GM12878 (cell line): ENCODE measurements at regions not wholly inside any gene's neighbourhood (a gene's known extent, or its start where the extent isn't known, plus 50 kb on each side); places are given as distances from the start of the nearest gene placed in this dataset.
A peak's percentile ranks its signal among the peaks of the same experiment; 100 is the strongest.

Source experiments
- ATAC-seq: fragments of 200-7000 bp; cut with Tn5 transposase; 3 replicates; pipeline ENCODE4 v1.9.1; 2020; ENCODE audit warnings: mild to moderate bottlenecking, moderate library complexity
- BruUV-seq: library from RNA; stranded (reverse); fragments of 400-500 nt; replicated peaks from 2 replicates; lab custom pipeline; 2021; lab: Mats Ljungman, UMichigan
- CTCF ChIA-PET: fragments of 300-600 bp; sonication (Branson Sonifier 250); formaldehyde crosslinking; extraction: SDS; loops from one replicate; lab custom pipeline; 2021; ENCODE audit warnings: inconsistent platforms; lab: Yijun Ruan, JAX
- POLR2A ChIA-PET: fragments of 350-600 bp; formaldehyde crosslinking; extraction: SDS; loops from one replicate; lab custom pipeline; 2021; ENCODE audit warnings: inconsistent platforms; lab: Charles Lee
- RAD21 ChIA-PET: fragments of 300-600 bp; sonication (Branson Sonifier 250); formaldehyde crosslinking; loops from one replicate; lab custom pipeline; 2023; ENCODE audit warnings: antibody characterized with exemption; ENCODE audit not compliant: unreplicated experiment; lab: Charles Lee
- SMC1A ChIA-PET: fragments of 300-600 bp; sonication (Branson Sonifier 250); formaldehyde crosslinking; loops from one replicate; lab custom pipeline; 2023; ENCODE audit not compliant: unreplicated experiment, uncharacterized antibody; lab: Charles Lee
- DNase-seq: peaks from one replicate; pipeline ENCODE4 v3.0.0-alpha.2; 2011; ENCODE audit warnings: low read depth, low spot score
- FAIRE-seq: peaks from 3 replicates; lab custom pipeline; 2011; peaks lifted over from hg19 to GRCh38; lab: Jason Lieb, UNC
- H2AFZ ChIP-seq: 2 replicates; pipeline ENCODE4 v1.6.0; 2011; ENCODE audit warnings: low read depth, low read length, control low read depth; ENCODE audit not compliant: control insufficient read depth
- H3K27ac ChIP-seq: 2 replicates; pipeline ENCODE4 v1.5.1; 2011; ENCODE audit warnings: control low read depth; ENCODE audit not compliant: control insufficient read depth, insufficient read depth
- H3K27me3 ChIP-seq, 2 experiments: replicated peaks in 1 of 2; 2 replicates each; pipeline versions ENCODE4 v1.6.0 to v1.6.1; 2011; ENCODE audit warnings: low read length in 1 of 2; ENCODE audit not compliant: control insufficient read depth in 2 of 2, insufficient read depth in 2 of 2
- H3K36me3 ChIP-seq, 2 experiments: 2 replicates each; pipeline ENCODE4 v1.5.1; 2011; ENCODE audit warnings: low read length in 1 of 2; ENCODE audit not compliant: control insufficient read depth in 2 of 2, insufficient read depth in 2 of 2
- H3K4me1 ChIP-seq: 2 replicates; pipeline ENCODE4 v1.6.1; 2011; ENCODE audit warnings: mild to moderate bottlenecking, low read length, moderate library complexity, mixed read lengths; ENCODE audit not compliant: control insufficient read depth, insufficient read depth
- H3K4me2 ChIP-seq: 2 replicates; pipeline ENCODE4 v1.6.0; 2011; ENCODE audit warnings: control low read depth; ENCODE audit not compliant: control insufficient read depth, insufficient read depth
- H3K4me3 ChIP-seq: fragments of 200-600 bp; sonication (generic); 2 replicates; pipeline ENCODE4 v1.5.1; 2016
- H3K79me2 ChIP-seq: 2 replicates; pipeline ENCODE4 v1.6.0; 2011; ENCODE audit warnings: low read length; ENCODE audit not compliant: control insufficient read depth, insufficient read depth
- H3K9ac ChIP-seq: 2 replicates; pipeline ENCODE4 v1.8.0; 2011; ENCODE audit warnings: low read length, control low read depth, mixed read lengths; ENCODE audit not compliant: control insufficient read depth, insufficient read depth
- H3K9me3 ChIP-seq: replicated peaks from 3 replicates; pipeline ENCODE4 v1.5.1; 2011; ENCODE audit warnings: mild to moderate bottlenecking, low read length; ENCODE audit not compliant: control insufficient read depth, insufficient read depth
- H4K20me1 ChIP-seq: 2 replicates; pipeline ENCODE4 v1.6.0; 2011; ENCODE audit not compliant: control insufficient read depth, insufficient read depth
- CEBPB ChIP-seq, 2 experiments: fragments of 150-350 bp in 1 of 2; IDR thresholded peaks; 2 replicates each; pipeline ENCODE4 v1.6.1; 2012 to 2014; ENCODE audit warnings: low read depth in 2 of 2, low read length in 2 of 2, borderline replicate concordance in 1 of 2, inconsistent platforms in 1 of 2
- EP300 ChIP-seq, 2 experiments: fragments of 150-350 bp in 1 of 2; IDR thresholded peaks; 2 replicates each; pipeline ENCODE4 v1.6.1; 2011 to 2012; ENCODE audit warnings: low read depth in 2 of 2, low read length in 2 of 2, borderline replicate concordance in 1 of 2, improper control_type of control experiment in 1 of 2, inconsistent platforms in 1 of 2; ENCODE audit not compliant: control insufficient read depth in 1 of 2
- ETV6 ChIP-seq, 2 experiments: fragments of 450-650 bp in 1 of 2; IDR thresholded peaks in 1 of 2; conservative IDR thresholded peaks in 1 of 2; 2 replicates each; pipeline ENCODE4 v1.6.1; 2014; ENCODE audit warnings: antibody characterized with exemption in 1 of 2, borderline replicate concordance in 1 of 2, low read depth in 1 of 2, mild to moderate bottlenecking in 1 of 2, moderate library complexity in 1 of 2
- HDGF ChIP-seq: fragments of 450-650 bp; IDR thresholded peaks from 2 replicates; pipeline ENCODE4 v1.6.1; 2016; ENCODE audit warnings: antibody characterized with exemption
- IKZF2 ChIP-seq, 2 experiments: fragments of 450-650 bp; IDR thresholded peaks; 2 replicates each; pipeline ENCODE4 v1.6.1; 2017; ENCODE audit warnings: mild to moderate bottlenecking in 2 of 2, moderate library complexity in 2 of 2
- MTA2 ChIP-seq: fragments of 450-650 bp; IDR thresholded peaks from 2 replicates; pipeline ENCODE4 v1.6.1; 2016; ENCODE audit warnings: low read depth, mild to moderate bottlenecking, moderate library complexity
- NR2C1 ChIP-seq: fragments of 450-650 bp; IDR thresholded peaks from 2 replicates; pipeline ENCODE4 v1.6.1; 2017; ENCODE audit warnings: antibody characterized with exemption, mild to moderate bottlenecking, moderate library complexity
- TCF7 ChIP-seq: IDR thresholded peaks from 2 replicates; pipeline ENCODE4 v1.6.1; 2014; ENCODE audit warnings: antibody characterized with exemption, borderline replicate concordance
- ZBED1 ChIP-seq: IDR thresholded peaks from 2 replicates; pipeline ENCODE4 v1.6.1; 2016; ENCODE audit warnings: borderline replicate concordance
- WGBS: methylation state at CpG from one replicate; pipeline ENCODE4 v1.1.6; 2016; ENCODE audit warnings: low lambda C conversion rate; ENCODE audit not compliant: insufficient replicate concordance, insufficient coverage; ENCODE audit errors: missing lambda C conversion rate; 5-methylcytosine and 5-hydroxymethylcytosine counted together
- in situ Hi-C: fragments of 300-500 bp; cut with MboI; formaldehyde crosslinking; loops from 9 replicates; pipeline ENCODE4 v1.14.3; 2018; ENCODE audit warnings: mixed read lengths
- intact Hi-C: fragments of 100-400 bp; cut with micrococcal nuclease; formaldehyde crosslinking; loops from one replicate; pipeline ENCODE4 v1.14.2; 2022; ENCODE audit not compliant: unreplicated experiment
- TF ChIP-seq, protein P1 (sequence below): IDR thresholded peaks from 2 replicates; pipeline ENCODE4 v1.6.1; 2011; ENCODE audit warnings: mild to moderate bottlenecking, low read depth, low read length, moderate library complexity; ENCODE audit not compliant: insufficient replicate concordance
- TF ChIP-seq, protein P2 (sequence below): fragments of 450-650 bp; IDR thresholded peaks from 2 replicates; pipeline ENCODE4 v1.6.1; 2017; ENCODE audit warnings: mild to moderate bottlenecking, moderate library complexity
- TF ChIP-seq, protein P3 (sequence below): fragments of 450-650 bp; IDR thresholded peaks from 2 replicates; pipeline ENCODE4 v1.6.1; 2016; ENCODE audit warnings: mild to moderate bottlenecking, moderate library complexity, borderline replicate concordance

DNA sequence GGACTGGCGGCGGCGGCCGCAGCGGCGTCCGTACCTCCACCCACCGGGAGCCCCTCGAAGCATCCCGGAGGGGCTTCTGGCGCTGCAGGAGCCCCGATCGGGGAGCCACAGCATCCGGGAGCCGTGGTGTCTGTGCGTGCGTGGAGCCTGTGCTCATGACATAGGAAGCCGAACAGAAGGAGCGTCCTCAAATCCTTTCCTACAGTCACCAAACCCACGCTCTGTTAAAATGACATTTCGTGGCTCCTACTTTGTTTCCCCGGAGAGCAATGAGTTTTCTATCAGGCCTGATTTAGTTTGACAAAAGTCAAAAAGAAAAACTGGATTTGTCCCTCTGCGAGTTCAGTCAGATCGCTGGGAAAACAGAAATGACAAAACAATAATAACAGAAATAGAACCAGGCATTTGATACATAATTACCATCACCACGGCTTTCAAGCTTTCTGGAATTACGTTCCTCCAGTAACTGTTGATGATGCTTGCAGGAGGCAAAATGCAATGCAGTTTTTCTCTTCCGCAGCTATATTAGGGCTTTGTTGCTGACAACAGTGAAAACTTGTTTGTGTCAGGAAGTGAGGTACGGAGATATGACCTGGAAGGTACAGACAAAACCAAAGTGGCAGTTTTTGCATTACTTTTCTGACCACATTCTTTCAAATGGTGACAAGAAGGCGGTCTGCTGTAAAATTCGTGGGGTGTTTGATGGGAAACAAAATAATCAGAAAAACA lies 219.3 kb upstream of the MKLN1 start:
- ChIA-PET POLR2A (interaction anchor here (1.0 to 8.6 kb wide), 6 partner anchors 15 to 903 kb away, joined by 3 to 110 read pairs (median 4); partner anchors contain the start of genes MKLN1 and TMEM209), SMC1A (interaction anchor here (0.7 to 6.0 kb wide), 14 partner anchors 15 to 347 kb away, joined by 3 to 152 read pairs (median 7); partner anchors contain the start of gene MKLN1), RAD21 (interaction anchor here (0.8 to 5.8 kb wide), 13 partner anchors 9 to 346 kb away, joined by 3 to 136 read pairs (median 4); partner anchors contain the start of gene MKLN1), CTCF (interaction anchor here (0.6 to 7.4 kb wide), 5 partner anchors 14 to 195 kb away, joined by 3 to 51 read pairs (median 4); no protein-coding TSS in a partner anchor)
- H3K36me3 ChIP-seq = no peaks in the 10 kb centered on the region
- H3K79me2 ChIP-seq = peaks cover 42% of the 10 kb centered on the region
- H3K4me2 ChIP-seq = peak overlapping the region; percentile 99
- H3K9ac ChIP-seq = peak overlapping the region; percentile 88
- peak overlapping the region; percentile 90 for H3K4me3 ChIP-seq
- peak overlapping the region; percentile 31 for H2AFZ ChIP-seq
- no peaks in the 10 kb centered on the region for H3K9me3 ChIP-seq
- no peaks in the 10 kb centered on the region for H4K20me1 ChIP-seq
- 1% methylated on average over 30 of the region's 30 CpGs for WGBS
- ATAC-seq (peak; percentile 33), FAIRE-seq (no peak), DNase-seq (no peak)
- peak overlapping the region; percentile 88 for H3K27ac ChIP-seq
- in situ Hi-C loops (no loop called here), intact Hi-C loops (loop anchor here (1.0 to 5.0 kb wide), 5 partner anchors 16 to 314 kb away; partner anchors contain the start of gene MKLN1)
- BruUV-seq = no TSS peak
- no peaks in the 10 kb centered on the region for H3K27me3 ChIP-seq
- H3K4me1 ChIP-seq = peaks cover 29% of the 10 kb centered on the region
- TF ChIP-seq NR2C1 (no peak), EP300 (IDR thresholded peaks at IDR 0.05; ENCODE audit: borderline replicate concordance in 1 of 2, control insufficient read depth in 1 of 2, low read depth in 2 of 2, low read length in 2 of 2) (peak; percentile 85 to 89; a peak in 3 of 4 replicates), ZBED1 (no peak), IKZF2 (IDR thresholded peaks at IDR 0.05) (peak; percentile 14 to 23; a peak in 3 of 4 replicates), HDGF (no peak), ETV6 (conservative IDR thresholded peaks at IDR 0.05 in 1 of 2, IDR thresholded peaks at IDR 0.05 in 1 of 2; ENCODE audit: borderline replicate concordance in 1 of 2, low read depth in 1 of 2) (peak in 1 of 2 experiments; percentile 57; a peak in 1 of 4 replicates), MTA2 (peak; percentile 35; the same call in 1 of the 2 replicates), TCF7 (no peak), CEBPB (IDR thresholded peaks at IDR 0.05; ENCODE audit: borderline replicate concordance in 1 of 2, low read depth in 2 of 2, low read length in 2 of 2) (no peak)
- TF ChIP-seq, protein P1, sequence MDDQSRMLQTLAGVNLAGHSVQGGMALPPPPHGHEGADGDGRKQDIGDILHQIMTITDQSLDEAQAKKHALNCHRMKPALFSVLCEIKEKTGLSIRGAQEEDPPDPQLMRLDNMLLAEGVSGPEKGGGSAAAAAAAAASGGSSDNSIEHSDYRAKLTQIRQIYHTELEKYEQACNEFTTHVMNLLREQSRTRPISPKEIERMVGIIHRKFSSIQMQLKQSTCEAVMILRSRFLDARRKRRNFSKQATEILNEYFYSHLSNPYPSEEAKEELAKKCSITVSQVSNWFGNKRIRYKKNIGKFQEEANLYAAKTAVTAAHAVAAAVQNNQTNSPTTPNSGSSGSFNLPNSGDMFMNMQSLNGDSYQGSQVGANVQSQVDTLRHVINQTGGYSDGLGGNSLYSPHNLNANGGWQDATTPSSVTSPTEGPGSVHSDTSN = no peak
- TF ChIP-seq, protein P2, sequence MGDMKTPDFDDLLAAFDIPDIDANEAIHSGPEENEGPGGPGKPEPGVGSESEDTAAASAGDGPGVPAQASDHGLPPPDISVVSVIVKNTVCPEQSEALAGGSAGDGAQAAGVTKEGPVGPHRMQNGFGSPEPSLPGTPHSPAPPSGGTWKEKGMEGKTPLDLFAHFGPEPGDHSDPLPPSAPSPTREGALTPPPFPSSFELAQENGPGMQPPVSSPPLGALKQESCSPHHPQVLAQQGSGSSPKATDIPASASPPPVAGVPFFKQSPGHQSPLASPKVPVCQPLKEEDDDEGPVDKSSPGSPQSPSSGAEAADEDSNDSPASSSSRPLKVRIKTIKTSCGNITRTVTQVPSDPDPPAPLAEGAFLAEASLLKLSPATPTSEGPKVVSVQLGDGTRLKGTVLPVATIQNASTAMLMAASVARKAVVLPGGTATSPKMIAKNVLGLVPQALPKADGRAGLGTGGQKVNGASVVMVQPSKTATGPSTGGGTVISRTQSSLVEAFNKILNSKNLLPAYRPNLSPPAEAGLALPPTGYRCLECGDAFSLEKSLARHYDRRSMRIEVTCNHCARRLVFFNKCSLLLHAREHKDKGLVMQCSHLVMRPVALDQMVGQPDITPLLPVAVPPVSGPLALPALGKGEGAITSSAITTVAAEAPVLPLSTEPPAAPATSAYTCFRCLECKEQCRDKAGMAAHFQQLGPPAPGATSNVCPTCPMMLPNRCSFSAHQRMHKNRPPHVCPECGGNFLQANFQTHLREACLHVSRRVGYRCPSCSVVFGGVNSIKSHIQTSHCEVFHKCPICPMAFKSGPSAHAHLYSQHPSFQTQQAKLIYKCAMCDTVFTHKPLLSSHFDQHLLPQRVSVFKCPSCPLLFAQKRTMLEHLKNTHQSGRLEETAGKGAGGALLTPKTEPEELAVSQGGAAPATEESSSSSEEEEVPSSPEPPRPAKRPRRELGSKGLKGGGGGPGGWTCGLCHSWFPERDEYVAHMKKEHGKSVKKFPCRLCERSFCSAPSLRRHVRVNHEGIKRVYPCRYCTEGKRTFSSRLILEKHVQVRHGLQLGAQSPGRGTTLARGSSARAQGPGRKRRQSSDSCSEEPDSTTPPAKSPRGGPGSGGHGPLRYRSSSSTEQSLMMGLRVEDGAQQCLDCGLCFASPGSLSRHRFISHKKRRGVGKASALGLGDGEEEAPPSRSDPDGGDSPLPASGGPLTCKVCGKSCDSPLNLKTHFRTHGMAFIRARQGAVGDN = no peak
- TF ChIP-seq, protein P3, sequence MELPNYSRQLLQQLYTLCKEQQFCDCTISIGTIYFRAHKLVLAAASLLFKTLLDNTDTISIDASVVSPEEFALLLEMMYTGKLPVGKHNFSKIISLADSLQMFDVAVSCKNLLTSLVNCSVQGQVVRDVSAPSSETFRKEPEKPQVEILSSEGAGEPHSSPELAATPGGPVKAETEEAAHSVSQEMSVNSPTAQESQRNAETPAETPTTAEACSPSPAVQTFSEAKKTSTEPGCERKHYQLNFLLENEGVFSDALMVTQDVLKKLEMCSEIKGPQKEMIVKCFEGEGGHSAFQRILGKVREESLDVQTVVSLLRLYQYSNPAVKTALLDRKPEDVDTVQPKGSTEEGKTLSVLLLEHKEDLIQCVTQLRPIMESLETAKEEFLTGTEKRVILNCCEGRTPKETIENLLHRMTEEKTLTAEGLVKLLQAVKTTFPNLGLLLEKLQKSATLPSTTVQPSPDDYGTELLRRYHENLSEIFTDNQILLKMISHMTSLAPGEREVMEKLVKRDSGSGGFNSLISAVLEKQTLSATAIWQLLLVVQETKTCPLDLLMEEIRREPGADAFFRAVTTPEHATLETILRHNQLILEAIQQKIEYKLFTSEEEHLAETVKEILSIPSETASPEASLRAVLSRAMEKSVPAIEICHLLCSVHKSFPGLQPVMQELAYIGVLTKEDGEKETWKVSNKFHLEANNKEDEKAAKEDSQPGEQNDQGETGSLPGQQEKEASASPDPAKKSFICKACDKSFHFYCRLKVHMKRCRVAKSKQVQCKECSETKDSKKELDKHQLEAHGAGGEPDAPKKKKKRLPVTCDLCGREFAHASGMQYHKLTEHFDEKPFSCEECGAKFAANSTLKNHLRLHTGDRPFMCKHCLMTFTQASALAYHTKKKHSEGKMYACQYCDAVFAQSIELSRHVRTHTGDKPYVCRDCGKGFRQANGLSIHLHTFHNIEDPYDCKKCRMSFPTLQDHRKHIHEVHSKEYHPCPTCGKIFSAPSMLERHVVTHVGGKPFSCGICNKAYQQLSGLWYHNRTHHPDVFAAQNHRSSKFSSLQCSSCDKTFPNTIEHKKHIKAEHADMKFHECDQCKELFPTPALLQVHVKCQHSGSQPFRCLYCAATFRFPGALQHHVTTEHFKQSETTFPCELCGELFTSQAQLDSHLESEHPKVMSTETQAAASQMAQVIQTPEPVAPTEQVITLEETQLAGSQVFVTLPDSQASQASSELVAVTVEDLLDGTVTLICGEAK = no peak
